ENCODE measurements at regions not wholly inside any gene's neighbourhood (a gene's known extent, or its start where the extent isn't known, plus 50 kb on each side); places are given as distances from the start of the nearest gene placed in this dataset.

DNA sequence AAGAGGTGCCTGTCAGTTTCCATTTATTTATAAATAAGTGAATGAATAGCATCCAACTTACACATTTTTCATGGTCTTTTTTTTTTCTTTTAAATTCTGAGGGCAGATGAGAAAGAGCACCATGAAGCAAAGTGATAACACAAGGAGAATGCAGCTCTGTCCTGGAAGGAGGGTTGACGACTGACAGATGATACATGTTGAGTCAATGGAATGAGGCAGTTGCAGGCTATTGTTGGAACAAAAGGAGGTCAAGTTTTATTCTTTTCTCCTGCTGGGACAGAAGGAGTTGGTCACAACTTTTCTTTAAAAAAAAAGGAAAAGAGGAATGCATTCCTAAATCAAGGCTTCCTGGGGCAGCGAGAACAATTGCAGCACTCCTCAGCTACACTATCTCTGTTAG is 119.9 kb upstream of the PLEKHG7 start:
- no peaks in the 10 kb centered on the region for H3K27me3 Mint-ChIP-seq
- DNase-seq (ENCODE audit: extremely low spot score, unreplicated experiment), result no peak
- no peak overlapping the region for H3K4me3 Mint-ChIP-seq
- no peaks in the 10 kb centered on the region for H3K36me3 Mint-ChIP-seq
- TF ChIP-seq, protein P1, sequence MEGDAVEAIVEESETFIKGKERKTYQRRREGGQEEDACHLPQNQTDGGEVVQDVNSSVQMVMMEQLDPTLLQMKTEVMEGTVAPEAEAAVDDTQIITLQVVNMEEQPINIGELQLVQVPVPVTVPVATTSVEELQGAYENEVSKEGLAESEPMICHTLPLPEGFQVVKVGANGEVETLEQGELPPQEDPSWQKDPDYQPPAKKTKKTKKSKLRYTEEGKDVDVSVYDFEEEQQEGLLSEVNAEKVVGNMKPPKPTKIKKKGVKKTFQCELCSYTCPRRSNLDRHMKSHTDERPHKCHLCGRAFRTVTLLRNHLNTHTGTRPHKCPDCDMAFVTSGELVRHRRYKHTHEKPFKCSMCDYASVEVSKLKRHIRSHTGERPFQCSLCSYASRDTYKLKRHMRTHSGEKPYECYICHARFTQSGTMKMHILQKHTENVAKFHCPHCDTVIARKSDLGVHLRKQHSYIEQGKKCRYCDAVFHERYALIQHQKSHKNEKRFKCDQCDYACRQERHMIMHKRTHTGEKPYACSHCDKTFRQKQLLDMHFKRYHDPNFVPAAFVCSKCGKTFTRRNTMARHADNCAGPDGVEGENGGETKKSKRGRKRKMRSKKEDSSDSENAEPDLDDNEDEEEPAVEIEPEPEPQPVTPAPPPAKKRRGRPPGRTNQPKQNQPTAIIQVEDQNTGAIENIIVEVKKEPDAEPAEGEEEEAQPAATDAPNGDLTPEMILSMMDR (conservative IDR thresholded peaks at IDR 0.05), result no peak
- no peak overlapping the region for H3K27ac Mint-ChIP-seq
- peaks cover 10% of the 10 kb centered on the region for H3K4me1 Mint-ChIP-seq (ENCODE audit: unreplicated experiment)
- H3K9me3 Mint-ChIP-seq, result peaks cover 11% of the 10 kb centered on the region

DNA sequence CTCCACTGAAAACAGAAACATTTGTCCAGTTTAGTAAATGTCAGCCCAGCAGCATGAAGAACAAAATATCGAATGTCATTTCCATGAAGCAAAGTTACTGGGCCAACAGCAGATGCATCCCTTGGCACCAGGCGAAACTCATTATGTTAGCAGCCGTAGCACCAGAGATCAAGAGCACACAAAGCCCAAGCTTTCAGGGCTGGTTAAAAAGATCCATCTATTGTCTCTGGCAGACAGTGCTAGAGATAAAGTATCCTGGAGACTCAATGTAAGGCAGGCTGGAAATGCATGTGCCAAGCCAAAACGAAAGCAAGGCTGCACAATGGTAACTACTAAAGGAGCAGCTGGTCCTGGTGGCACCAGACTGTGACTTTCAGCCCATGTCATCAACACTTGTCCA is 120.3 kb upstream of the PLEKHG7 start:
- no peak overlapping the region for H3K27ac Mint-ChIP-seq
- H3K36me3 Mint-ChIP-seq, result no peaks in the 10 kb centered on the region
- no peak for DNase-seq (ENCODE audit: extremely low spot score, unreplicated experiment)
- H3K4me3 Mint-ChIP-seq, result no peak overlapping the region
- peaks cover 10% of the 10 kb centered on the region for H3K4me1 Mint-ChIP-seq (ENCODE audit: unreplicated experiment)
- TF ChIP-seq, protein P1 (conservative IDR thresholded peaks at IDR 0.05), result no peak
- H3K9me3 Mint-ChIP-seq, result peaks cover 11% of the 10 kb centered on the region
- H3K27me3 Mint-ChIP-seq, result no peaks in the 10 kb centered on the region

DNA sequence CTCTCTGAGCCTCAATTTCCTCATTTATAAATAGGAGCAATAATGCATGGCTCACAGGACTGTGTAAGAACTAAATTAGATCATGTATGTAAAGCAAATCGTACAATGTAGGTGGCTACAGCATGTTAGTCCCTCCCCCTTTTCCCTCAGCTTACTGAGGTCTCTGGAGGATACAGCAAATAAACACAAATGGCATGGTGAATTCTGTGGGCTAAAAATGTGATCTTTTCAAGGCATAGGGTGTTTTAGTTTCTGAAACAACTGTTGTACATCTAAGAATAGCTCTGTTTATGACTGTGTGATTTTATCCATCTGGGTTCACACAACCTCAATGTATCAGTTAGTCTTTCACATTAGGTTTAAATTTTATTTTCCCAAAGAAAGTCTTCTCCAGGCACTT is 121.2 kb upstream of the PLEKHG7 start:
- Mint-ChIP-seq H3K27me3 (no peaks in the 10 kb centered on the region), H3K9me3 (peaks cover 11% of the 10 kb centered on the region), H3K4me1 (ENCODE audit: unreplicated experiment) (peaks cover 10% of the 10 kb centered on the region), H3K36me3 (no peaks in the 10 kb centered on the region), H3K4me3 (no peak overlapping the region), H3K27ac (no peak overlapping the region)
- TF ChIP-seq, protein P1 (conservative IDR thresholded peaks at IDR 0.05), result no peak
- DNase-seq (ENCODE audit: extremely low spot score, unreplicated experiment), result no peak

DNA sequence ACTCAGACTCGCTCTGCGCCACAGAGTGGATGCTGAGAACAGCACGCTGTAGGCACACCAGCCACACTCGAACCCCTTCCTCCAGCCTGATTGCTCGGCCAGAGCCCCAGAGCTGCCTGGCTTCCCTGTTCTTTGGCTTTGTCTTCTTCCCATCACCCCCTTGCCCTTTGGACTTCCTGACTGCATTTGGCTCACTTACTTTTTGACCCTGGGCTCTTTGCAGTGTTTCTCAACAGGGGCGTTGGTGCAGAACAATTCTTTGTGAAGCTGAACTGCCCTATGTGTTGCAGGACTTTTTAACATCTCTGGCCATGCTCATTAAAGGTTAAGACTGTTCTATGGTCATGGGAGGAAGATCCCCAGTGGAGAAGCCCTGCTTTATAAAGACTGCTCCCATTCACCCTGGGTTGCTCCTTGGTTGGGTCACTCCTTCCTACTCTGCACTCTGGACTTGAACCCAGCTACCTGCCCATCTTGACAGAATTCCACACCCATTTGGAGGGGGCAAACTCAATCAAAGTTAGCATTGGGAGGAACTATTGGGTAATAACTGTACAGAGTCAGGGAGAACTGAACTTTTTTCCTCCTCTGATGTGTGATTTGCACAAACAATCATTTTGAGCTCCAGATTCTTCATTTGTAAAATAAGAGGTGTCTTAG is 127.7 kb upstream of the PLEKHG7 start:
- TF ChIP-seq, protein P1 (conservative IDR thresholded peaks at IDR 0.05), result no peak
- no peaks in the 10 kb centered on the region for H3K27me3 Mint-ChIP-seq
- no peak for DNase-seq (ENCODE audit: extremely low spot score, unreplicated experiment)
- H3K9me3 Mint-ChIP-seq, result no peaks in the 10 kb centered on the region
- H3K4me3 Mint-ChIP-seq, result no peak overlapping the region
- H3K36me3 Mint-ChIP-seq, result no peaks in the 10 kb centered on the region
- H3K4me1 Mint-ChIP-seq (ENCODE audit: unreplicated experiment), result peaks cover 6% of the 10 kb centered on the region
- H3K27ac Mint-ChIP-seq, result no peak overlapping the region

DNA sequence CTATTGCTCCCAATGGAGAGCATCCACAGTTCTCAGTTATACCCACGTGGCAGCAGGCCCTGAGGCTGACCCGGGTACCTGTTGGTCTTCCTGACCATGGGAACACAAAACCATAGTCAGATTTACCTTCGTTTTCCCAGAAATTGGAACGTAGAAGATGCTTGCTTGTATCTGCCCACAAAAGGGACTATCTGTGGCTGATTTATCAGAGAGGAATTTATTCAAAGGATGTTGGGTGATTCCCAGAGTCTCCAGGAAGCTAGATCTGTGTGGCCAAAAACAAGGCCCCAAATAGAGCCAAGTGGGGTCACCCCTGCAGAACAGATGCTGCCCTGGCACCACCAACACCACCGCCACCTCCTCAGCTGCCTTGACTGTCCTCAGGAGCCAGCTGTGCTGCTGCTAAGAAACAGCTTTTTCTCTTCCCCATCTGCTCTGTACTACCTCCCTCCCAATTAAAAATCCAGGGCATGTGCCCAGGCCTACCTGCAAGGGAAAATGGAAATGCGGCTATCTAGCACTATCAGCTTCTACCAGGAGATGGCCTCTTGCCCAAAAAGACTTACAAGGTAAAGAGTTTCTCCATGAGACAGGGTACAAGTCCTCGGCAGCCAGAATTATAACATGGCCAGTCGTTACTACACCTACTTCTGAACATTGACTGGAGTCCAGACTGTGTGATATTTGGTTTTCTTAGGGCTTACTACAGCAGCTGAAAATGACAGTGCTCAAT is 128.6 kb upstream of the PLEKHG7 start:
- H3K36me3 Mint-ChIP-seq, result no peaks in the 10 kb centered on the region
- no peaks in the 10 kb centered on the region for H3K27me3 Mint-ChIP-seq
- TF ChIP-seq, protein P1 (conservative IDR thresholded peaks at IDR 0.05), result peak; percentile 58
- no peak overlapping the region for H3K4me3 Mint-ChIP-seq
- H3K4me1 Mint-ChIP-seq (ENCODE audit: unreplicated experiment), result peaks cover 6% of the 10 kb centered on the region
- H3K27ac Mint-ChIP-seq, result no peak overlapping the region
- no peaks in the 10 kb centered on the region for H3K9me3 Mint-ChIP-seq
- DNase-seq (ENCODE audit: extremely low spot score, unreplicated experiment), result no peak

All from type B pancreatic cell (in vitro differentiated cells).